LNCaP clone FGC (cell line): ENCODE measurements at regions not wholly inside any gene's neighbourhood (a gene's known extent, or its start where the extent isn't known, plus 50 kb on each side); places are given as distances from the start of the nearest gene placed in this dataset.

Source experiments
- DNase-seq: peaks from one replicate; pipeline ENCODE4 v3.0.0-alpha.2; 2011; ENCODE audit warnings: low read depth
- H3K4me3 ChIP-seq: 2 replicates; pipeline ENCODE4 v1.5.1; 2011; ENCODE audit warnings: mild to moderate bottlenecking, low read depth, low read length, control low read depth
- CTCF ChIP-seq: IDR thresholded peaks from 2 replicates; pipeline ENCODE4 v1.5.1; 2012; ENCODE audit warnings: mild to moderate bottlenecking; ENCODE audit not compliant: control insufficient read depth, insufficient read depth; ENCODE audit errors: extremely low read depth

GRCh38 chrX:42135583-42136228 is 212.4 kb upstream of the CASK start:
- TF ChIP-seq CTCF = no peak

GRCh38 chrX:42131856-42132255 is 208.5 kb upstream of the CASK start:
- no peak for TF ChIP-seq CTCF

More at GRCh38 chrX:42135583-42136228, 212.4 kb upstream of the CASK start:
- no peak overlapping the region for H3K4me3 ChIP-seq
- no peak for DNase-seq

GRCh38 chrX:42129022-42129940 is 205.9 kb upstream of the CASK start:
- DNase-seq = no peak
- no peak overlapping the region for H3K4me3 ChIP-seq
- TF ChIP-seq CTCF = no peak

More at GRCh38 chrX:42131856-42132255, 208.5 kb upstream of the CASK start:
- DNase-seq = no peak
- no peak overlapping the region for H3K4me3 ChIP-seq

DNA sequence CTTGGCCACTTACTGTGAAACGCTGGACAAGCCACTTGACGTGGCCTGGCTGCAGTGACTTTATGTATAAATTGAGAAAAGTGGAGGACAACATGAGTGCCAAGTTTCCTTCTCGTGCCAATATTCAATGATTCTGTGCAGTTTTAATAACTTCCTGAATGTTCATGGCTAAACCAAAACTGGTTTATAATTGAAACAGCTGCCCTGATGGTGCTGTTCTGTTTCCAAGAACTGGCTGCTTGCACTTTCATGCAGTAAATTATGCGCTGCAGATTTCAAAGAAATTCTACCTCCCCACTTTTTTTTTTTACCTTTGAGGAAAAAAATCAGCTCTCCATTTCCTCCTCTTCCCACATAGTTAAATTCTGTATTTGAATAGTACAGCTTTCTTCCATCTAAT is 205.2 kb upstream of the CASK start:
- H3K4me3 ChIP-seq = no peak overlapping the region
- TF ChIP-seq CTCF = no peak
- no peak for DNase-seq

DNA sequence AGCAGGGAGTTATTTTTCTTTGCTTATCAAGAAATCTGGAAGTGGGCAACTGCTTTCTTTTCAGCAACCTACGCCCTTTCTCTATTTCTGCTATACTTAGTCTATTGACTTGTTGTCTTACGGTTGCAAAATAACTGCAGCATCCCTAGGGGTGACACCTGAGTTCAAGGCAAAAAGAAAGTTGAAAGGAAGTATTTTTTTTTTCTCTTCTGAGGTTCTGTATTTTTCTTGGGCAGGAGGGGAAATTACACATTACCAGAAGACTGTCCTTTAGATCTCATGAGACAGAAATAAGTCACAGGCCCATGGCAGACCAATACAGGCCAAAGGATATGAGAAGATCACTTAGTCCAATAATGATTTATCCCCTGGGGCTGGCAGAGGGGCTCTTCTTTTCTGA is 204.7 kb upstream of the CASK start:
- no peak overlapping the region for H3K4me3 ChIP-seq
- no peak for TF ChIP-seq CTCF
- DNase-seq = no peak

GRCh38 chrX:42127563-42127962 is 204.2 kb upstream of the CASK start:
- no peak overlapping the region for H3K4me3 ChIP-seq
- no peak for TF ChIP-seq CTCF
- DNase-seq = no peak
